K562 (cell line): ENCODE measurements at regions not wholly inside any gene's neighbourhood (a gene's known extent, or its start where the extent isn't known, plus 50 kb on each side); places are given as distances from the start of the nearest gene placed in this dataset.
A peak's percentile ranks its signal among the peaks of the same experiment; 100 is the strongest.

Experiments used
- BHLHE40 ChIP-seq: IDR thresholded peaks from 2 replicates; pipeline ENCODE4 v1.6.1; 2011; ENCODE audit warnings: low read length, improper control_type of control experiment
- C11orf30 ChIP-seq: fragments of 450-650 bp; IDR thresholded peaks from 2 replicates; pipeline ENCODE4 v1.6.1; 2016; ENCODE audit warnings: low read depth, mild to moderate bottlenecking
- CBX8 ChIP-seq: fragments of 200-600 bp; sonication (generic); IDR thresholded peaks from 2 replicates; pipeline ENCODE4 v1.6.1; 2012; ENCODE audit warnings: borderline replicate concordance, mixed run types, low read depth, mild to moderate bottlenecking, moderate library complexity, mixed read lengths, low read length, control low read depth, inconsistent platforms; ENCODE audit not compliant: poor library complexity, severe bottlenecking; ENCODE audit errors: extremely low read depth
- COPS2 ChIP-seq: fragments of 450-650 bp; conservative IDR thresholded peaks from 2 replicates; pipeline ENCODE4 v1.6.1; 2016; ENCODE audit warnings: mild to moderate bottlenecking, moderate library complexity
- MCM3 ChIP-seq: fragments of 450-650 bp; IDR thresholded peaks from 2 replicates; pipeline ENCODE4 v1.6.1; 2016
- MCM5 ChIP-seq: fragments of 450-650 bp; IDR thresholded peaks from 2 replicates; pipeline ENCODE4 v1.6.1; 2016; ENCODE audit warnings: low read depth
- MYC ChIP-seq, 2 experiments: fragments of 250-450 bp in 1 of 2; sonication (Bioruptor Pico) in 1 of 2; IDR thresholded peaks; 2 replicates each; pipeline versions ENCODE4 v1.5.1 to v1.6.1; 2012 to 2021; ENCODE audit warnings: low read depth in 2 of 2, borderline replicate concordance in 1 of 2, improper control_type of control experiment in 1 of 2, low read length in 1 of 2, mild to moderate bottlenecking in 1 of 2, moderate library complexity in 1 of 2
- PBX2 ChIP-seq, 2 experiments: IDR thresholded peaks in 1 of 2; conservative IDR thresholded peaks in 1 of 2; 2 replicates each; pipeline ENCODE4 v1.6.1; 2016; ENCODE audit warnings: low read depth in 2 of 2, mild to moderate bottlenecking in 1 of 2, missing compliant biosample characterization in 1 of 2, missing genetic modification characterization in 1 of 2, moderate library complexity in 1 of 2
- RBM15 ChIP-seq: fragments of 200-400 bp; formaldehyde crosslinking; IDR thresholded peaks from 2 replicates; pipeline ENCODE4 v1.6.1; 2018; ENCODE audit warnings: mild to moderate bottlenecking, low read length, moderate library complexity; ENCODE audit not compliant: insufficient read depth
- TAF1 ChIP-seq: IDR thresholded peaks from 2 replicates; pipeline ENCODE4 v1.6.1; 2011; ENCODE audit warnings: mild to moderate bottlenecking, low read length, moderate library complexity; ENCODE audit not compliant: insufficient read depth, control insufficient read depth, severe bottlenecking; ENCODE audit errors: extremely low read depth
- ZC3H8 ChIP-seq: fragments of 450-650 bp; IDR thresholded peaks from 2 replicates; pipeline ENCODE4 v1.6.1; 2017
- ZNF316 ChIP-seq: fragments of 450-650 bp; IDR thresholded peaks from 2 replicates; pipeline ENCODE4 v1.6.1; 2016
- TF ChIP-seq, protein P1 (sequence below): fragments of 250-450 bp; sonication (Bioruptor Pico); IDR thresholded peaks from 2 replicates; pipeline ENCODE4 v1.4.0; 2020
- TF ChIP-seq, protein P2 (sequence below): fragments of 250-450 bp; sonication (Bioruptor Pico); IDR thresholded peaks from 2 replicates; pipeline ENCODE4 v1.8.0; 2021; ENCODE audit warnings: borderline replicate concordance, mild to moderate bottlenecking, moderate library complexity; ENCODE audit not compliant: poor library complexity, severe bottlenecking
- TF ChIP-seq, protein P3 (sequence below), 2 experiments: fragments of 450-650 bp; IDR thresholded peaks; 2 replicates each; pipeline ENCODE4 v1.6.1; 2016

DNA sequence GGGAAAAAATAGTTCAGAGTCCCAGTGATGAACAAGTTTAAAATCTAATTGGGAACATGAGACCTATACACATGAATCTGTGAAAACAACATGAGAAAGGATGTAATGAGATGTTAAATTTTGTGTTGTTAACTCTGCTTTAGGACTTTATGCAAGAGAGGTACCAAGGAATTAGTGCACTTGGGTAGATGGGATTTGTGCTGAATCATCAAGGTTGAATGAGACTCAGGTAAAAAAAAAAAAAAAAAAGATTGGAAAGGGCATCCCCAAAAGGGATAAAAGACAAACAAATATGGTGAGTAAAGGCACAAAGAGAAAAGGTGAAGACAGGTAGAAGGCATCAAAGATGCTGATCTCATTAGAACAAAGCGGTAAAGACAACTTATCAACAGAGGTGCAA is 644.4 kb downstream of the CBLN4 start (continued):
- TF ChIP-seq, protein P1, sequence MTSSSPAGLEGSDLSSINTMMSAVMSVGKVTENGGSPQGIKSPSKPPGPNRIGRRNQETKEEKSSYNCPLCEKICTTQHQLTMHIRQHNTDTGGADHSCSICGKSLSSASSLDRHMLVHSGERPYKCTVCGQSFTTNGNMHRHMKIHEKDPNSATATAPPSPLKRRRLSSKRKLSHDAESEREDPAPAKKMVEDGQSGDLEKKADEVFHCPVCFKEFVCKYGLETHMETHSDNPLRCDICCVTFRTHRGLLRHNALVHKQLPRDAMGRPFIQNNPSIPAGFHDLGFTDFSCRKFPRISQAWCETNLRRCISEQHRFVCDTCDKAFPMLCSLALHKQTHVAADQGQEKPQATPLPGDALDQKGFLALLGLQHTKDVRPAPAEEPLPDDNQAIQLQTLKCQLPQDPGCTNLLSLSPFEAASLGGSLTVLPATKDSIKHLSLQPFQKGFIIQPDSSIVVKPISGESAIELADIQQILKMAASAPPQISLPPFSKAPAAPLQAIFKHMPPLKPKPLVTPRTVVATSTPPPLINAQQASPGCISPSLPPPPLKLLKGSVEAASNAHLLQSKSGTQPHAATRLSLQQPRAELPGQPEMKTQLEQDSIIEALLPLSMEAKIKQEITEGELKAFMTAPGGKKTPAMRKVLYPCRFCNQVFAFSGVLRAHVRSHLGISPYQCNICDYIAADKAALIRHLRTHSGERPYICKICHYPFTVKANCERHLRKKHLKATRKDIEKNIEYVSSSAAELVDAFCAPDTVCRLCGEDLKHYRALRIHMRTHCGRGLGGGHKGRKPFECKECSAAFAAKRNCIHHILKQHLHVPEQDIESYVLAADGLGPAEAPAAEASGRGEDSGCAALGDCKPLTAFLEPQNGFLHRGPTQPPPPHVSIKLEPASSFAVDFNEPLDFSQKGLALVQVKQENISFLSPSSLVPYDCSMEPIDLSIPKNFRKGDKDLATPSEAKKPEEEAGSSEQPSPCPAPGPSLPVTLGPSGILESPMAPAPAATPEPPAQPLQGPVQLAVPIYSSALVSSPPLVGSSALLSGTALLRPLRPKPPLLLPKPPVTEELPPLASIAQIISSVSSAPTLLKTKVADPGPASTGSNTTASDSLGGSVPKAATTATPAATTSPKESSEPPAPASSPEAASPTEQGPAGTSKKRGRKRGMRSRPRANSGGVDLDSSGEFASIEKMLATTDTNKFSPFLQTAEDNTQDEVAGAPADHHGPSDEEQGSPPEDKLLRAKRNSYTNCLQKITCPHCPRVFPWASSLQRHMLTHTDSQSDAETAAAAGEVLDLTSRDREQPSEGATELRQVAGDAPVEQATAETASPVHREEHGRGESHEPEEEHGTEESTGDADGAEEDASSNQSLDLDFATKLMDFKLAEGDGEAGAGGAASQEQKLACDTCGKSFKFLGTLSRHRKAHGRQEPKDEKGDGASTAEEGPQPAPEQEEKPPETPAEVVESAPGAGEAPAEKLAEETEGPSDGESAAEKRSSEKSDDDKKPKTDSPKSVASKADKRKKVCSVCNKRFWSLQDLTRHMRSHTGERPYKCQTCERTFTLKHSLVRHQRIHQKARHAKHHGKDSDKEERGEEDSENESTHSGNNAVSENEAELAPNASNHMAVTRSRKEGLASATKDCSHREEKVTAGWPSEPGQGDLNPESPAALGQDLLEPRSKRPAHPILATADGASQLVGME: no peak
- TF ChIP-seq ZNF316 (peak; percentile 42; the same call in 1 of the 2 replicates), TAF1 (no peak), RBM15 (no peak), BHLHE40 (no peak), PBX2 (CRISPR knock-in tag; IDR thresholded peaks at IDR 0.05; ENCODE audit: low read depth) (no peak), PBX2 (tag; conservative IDR thresholded peaks at IDR 0.05; ENCODE audit: low read depth) (no peak), MCM3 (no peak), ZC3H8 (no peak), MCM5 (no peak), CBX8 (no peak), MYC (IDR thresholded peaks at IDR 0.05; ENCODE audit: low read depth, low read length) (no peak), MYC (CRISPR knock-in tag; IDR thresholded peaks at IDR 0.05; ENCODE audit: borderline replicate concordance, low read depth) (no peak), C11orf30 (peak; percentile 10; the same call in 1 of the 2 replicates), COPS2 (no peak)
- TF ChIP-seq, protein P2, sequence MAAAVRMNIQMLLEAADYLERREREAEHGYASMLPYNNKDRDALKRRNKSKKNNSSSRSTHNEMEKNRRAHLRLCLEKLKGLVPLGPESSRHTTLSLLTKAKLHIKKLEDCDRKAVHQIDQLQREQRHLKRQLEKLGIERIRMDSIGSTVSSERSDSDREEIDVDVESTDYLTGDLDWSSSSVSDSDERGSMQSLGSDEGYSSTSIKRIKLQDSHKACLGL (CRISPR knock-in tag): no peak
- TF ChIP-seq, protein P3, sequence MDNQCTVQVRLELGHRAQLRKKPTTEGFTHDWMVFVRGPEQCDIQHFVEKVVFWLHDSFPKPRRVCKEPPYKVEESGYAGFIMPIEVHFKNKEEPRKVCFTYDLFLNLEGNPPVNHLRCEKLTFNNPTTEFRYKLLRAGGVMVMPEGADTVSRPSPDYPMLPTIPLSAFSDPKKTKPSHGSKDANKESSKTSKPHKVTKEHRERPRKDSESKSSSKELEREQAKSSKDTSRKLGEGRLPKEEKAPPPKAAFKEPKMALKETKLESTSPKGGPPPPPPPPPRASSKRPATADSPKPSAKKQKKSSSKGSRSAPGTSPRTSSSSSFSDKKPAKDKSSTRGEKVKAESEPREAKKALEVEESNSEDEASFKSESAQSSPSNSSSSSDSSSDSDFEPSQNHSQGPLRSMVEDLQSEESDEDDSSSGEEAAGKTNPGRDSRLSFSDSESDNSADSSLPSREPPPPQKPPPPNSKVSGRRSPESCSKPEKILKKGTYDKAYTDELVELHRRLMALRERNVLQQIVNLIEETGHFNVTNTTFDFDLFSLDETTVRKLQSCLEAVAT (IDR thresholded peaks at IDR 0.05): no peak
